H9 (cell line): ENCODE measurements at regions not wholly inside any gene's neighbourhood (a gene's known extent, or its start where the extent isn't known, plus 50 kb on each side); places are given as distances from the start of the nearest gene placed in this dataset.
A peak's percentile ranks its signal among the peaks of the same experiment; 100 is the strongest.

Experiments
- DNase-seq: peaks from one replicate; pipeline ENCODE4 v3.0.0-alpha.2; 2017
- H2AFZ ChIP-seq: one replicate; pipeline ENCODE4 v1.6.1; 2013; ENCODE audit warnings: mild to moderate bottlenecking, low read length, control low read depth, moderate library complexity
- H2AK5ac ChIP-seq: 2 replicates; pipeline ENCODE4 v1.6.1; 2013; ENCODE audit warnings: low read length, control low read depth, mixed read lengths; ENCODE audit not compliant: insufficient read length
- H2BK120ac ChIP-seq: one replicate; pipeline ENCODE4 v1.6.1; 2013; ENCODE audit warnings: low read depth, mild to moderate bottlenecking, low read length, control low read depth, inconsistent platforms; ENCODE audit not compliant: poor library complexity, severe bottlenecking
- H2BK12ac ChIP-seq: 2 replicates; pipeline ENCODE4 v1.6.1; 2013; ENCODE audit warnings: low read length, control low read depth, mixed read lengths, low read depth; ENCODE audit not compliant: insufficient read length
- H2BK15ac ChIP-seq: 2 replicates; pipeline ENCODE4 v1.6.1; 2013; ENCODE audit warnings: low read depth, low read length, control low read depth
- H2BK20ac ChIP-seq: one replicate; pipeline ENCODE4 v1.6.1; 2013; ENCODE audit warnings: low read depth, mild to moderate bottlenecking, low read length, control low read depth, inconsistent platforms; ENCODE audit not compliant: poor library complexity, severe bottlenecking
- H2BK5ac ChIP-seq: 2 replicates; pipeline ENCODE4 v1.6.1; 2013; ENCODE audit warnings: low read length, control low read depth, mixed read lengths; ENCODE audit not compliant: insufficient read length
- H3K14ac ChIP-seq: 2 replicates; pipeline ENCODE4 v1.6.1; 2013; ENCODE audit warnings: low read length, control low read depth; ENCODE audit not compliant: insufficient read depth
- H3K18ac ChIP-seq: 2 replicates; pipeline ENCODE4 v1.6.1; 2013; ENCODE audit warnings: low read depth, mild to moderate bottlenecking, mixed read lengths, low read length, control low read depth; ENCODE audit not compliant: insufficient read length
- H3K23ac ChIP-seq: 2 replicates; pipeline ENCODE4 v1.6.1; 2013; ENCODE audit warnings: low read length, control low read depth, mixed read lengths, low read depth; ENCODE audit not compliant: insufficient read length
- H3K23me2 ChIP-seq: 2 replicates; pipeline ENCODE4 v1.6.1; 2013; ENCODE audit warnings: low read depth, mild to moderate bottlenecking, mixed read lengths, low read length, control low read depth; ENCODE audit not compliant: insufficient read length, poor library complexity, severe bottlenecking
- H3K27ac ChIP-seq: 2 replicates; pipeline ENCODE4 v1.5.1; 2013; ENCODE audit warnings: low read length, control low read depth, mixed read lengths, low read depth; ENCODE audit not compliant: insufficient read length
- H3K27me3 ChIP-seq: 2 replicates; pipeline ENCODE4 v1.6.1; 2013; ENCODE audit warnings: low read length, control low read depth, inconsistent platforms; ENCODE audit not compliant: insufficient read depth
- H3K4ac ChIP-seq: 2 replicates; pipeline ENCODE4 v1.6.1; 2013; ENCODE audit warnings: low read depth, mild to moderate bottlenecking, control low read depth, inconsistent platforms, low read length, moderate library complexity
- H3K4me1 ChIP-seq: 2 replicates; pipeline ENCODE4 v1.6.1; 2013; ENCODE audit warnings: low read length, control low read depth, inconsistent platforms; ENCODE audit not compliant: insufficient read depth
- H3K4me2 ChIP-seq: 2 replicates; pipeline ENCODE4 v1.6.1; 2013; ENCODE audit warnings: low read length, control low read depth, mixed read lengths; ENCODE audit not compliant: insufficient read length, insufficient read depth
- H3K56ac ChIP-seq: 2 replicates; pipeline ENCODE4 v1.6.1; 2013; ENCODE audit warnings: low read depth, mild to moderate bottlenecking, mixed read lengths, low read length, control low read depth; ENCODE audit not compliant: insufficient read length
- H3K79me1 ChIP-seq: 2 replicates; pipeline ENCODE4 v1.6.1; 2013; ENCODE audit warnings: low read depth, mild to moderate bottlenecking, moderate library complexity, low read length, control low read depth, inconsistent platforms; ENCODE audit not compliant: insufficient read depth, poor library complexity, severe bottlenecking
- H3K79me2 ChIP-seq: 2 replicates; pipeline ENCODE4 v1.6.1; 2013; ENCODE audit warnings: low read length, control low read depth, inconsistent platforms; ENCODE audit not compliant: insufficient read depth
- H3K9ac ChIP-seq: 2 replicates; pipeline ENCODE4 v1.6.1; 2013; ENCODE audit warnings: low read length, control low read depth, mixed read lengths; ENCODE audit not compliant: insufficient read length; ENCODE audit errors: extremely low read depth
- H3K9me3 ChIP-seq: one replicate; pipeline ENCODE4 v1.6.1; 2013; ENCODE audit warnings: low read depth, low read length, inconsistent platforms; ENCODE audit not compliant: control insufficient read depth
- H3T11ph ChIP-seq: one replicate; pipeline ENCODE4 v1.6.1; 2013; ENCODE audit warnings: mild to moderate bottlenecking, low read length, control low read depth, inconsistent platforms
- H4K20me1 ChIP-seq: one replicate; pipeline ENCODE4 v1.6.1; 2013; ENCODE audit not compliant: control insufficient read depth, insufficient read length, insufficient read depth
- H4K5ac ChIP-seq: 2 replicates; pipeline ENCODE4 v1.6.1; 2013; ENCODE audit warnings: low read depth, mild to moderate bottlenecking, mixed read lengths, low read length, control low read depth; ENCODE audit not compliant: insufficient read length
- H4K8ac ChIP-seq: replicated peaks from 2 replicates; pipeline ENCODE4 v1.6.1; 2013; ENCODE audit warnings: low read length, control low read depth, mixed read lengths, low read depth; ENCODE audit not compliant: insufficient read length
- H4K91ac ChIP-seq: 2 replicates; pipeline ENCODE4 v1.6.1; 2013; ENCODE audit warnings: low read depth, mild to moderate bottlenecking, moderate library complexity, mixed read lengths, low read length, control low read depth; ENCODE audit not compliant: insufficient read length
- H3K27ac Mint-ChIP-seq, 3 experiments: 2 replicates in 2 of 3; 3 replicates in 1 of 3; pipeline ENCODE4 v1.8.0; 2020 to 2021; ENCODE audit warnings: mixed read lengths in 3 of 3, mild to moderate bottlenecking in 1 of 3, moderate library complexity in 1 of 3
- H3K27me3 Mint-ChIP-seq: 2 replicates; pipeline ENCODE4 v1.8.0; 2021; ENCODE audit warnings: low read depth, mild to moderate bottlenecking, moderate library complexity, mixed read lengths
- H3K36me3 Mint-ChIP-seq, 3 experiments: 2 replicates in 2 of 3; 3 replicates in 1 of 3; pipeline ENCODE4 v1.8.0; 2020 to 2021; ENCODE audit warnings: low read depth in 3 of 3, mixed read lengths in 3 of 3; ENCODE audit not compliant: insufficient read depth in 1 of 3
- H3K4me1 Mint-ChIP-seq, 2 experiments: 2 replicates each; pipeline ENCODE4 v1.8.0; 2020; ENCODE audit warnings: mixed read lengths in 2 of 2
- H3K4me3 Mint-ChIP-seq, 2 experiments: 2 replicates in 1 of 2; 3 replicates in 1 of 2; pipeline ENCODE4 v1.8.0; 2020 to 2021; ENCODE audit warnings: mild to moderate bottlenecking in 2 of 2, mixed read lengths in 2 of 2, moderate library complexity in 1 of 2
- H3K9me3 Mint-ChIP-seq, 2 experiments: 2 replicates in 1 of 2; 3 replicates in 1 of 2; pipeline ENCODE4 v1.8.0; 2020; ENCODE audit warnings: mild to moderate bottlenecking in 2 of 2, mixed read lengths in 2 of 2, moderate library complexity in 1 of 2
- CTCF ChIP-seq: fragments of 200-600 bp; sonication (generic); conservative IDR thresholded peaks from 3 replicates; pipeline ENCODE4 v1.8.0; 2021; ENCODE audit warnings: antibody characterized with exemption, mild to moderate bottlenecking
- whole genome bisulfite sequencing: extraction: QIAGEN DNeasy Blood & Tissue Kit; methylation state at CpG from one replicate; pipeline ENCODE4 v1.1.7; 2013; ENCODE audit warnings: missing lambda C conversion rate, low lambda C conversion rate, mixed read lengths; ENCODE audit not compliant: insufficient read length; ENCODE audit errors: extremely low coverage; 5-methylcytosine and 5-hydroxymethylcytosine counted together

DNA sequence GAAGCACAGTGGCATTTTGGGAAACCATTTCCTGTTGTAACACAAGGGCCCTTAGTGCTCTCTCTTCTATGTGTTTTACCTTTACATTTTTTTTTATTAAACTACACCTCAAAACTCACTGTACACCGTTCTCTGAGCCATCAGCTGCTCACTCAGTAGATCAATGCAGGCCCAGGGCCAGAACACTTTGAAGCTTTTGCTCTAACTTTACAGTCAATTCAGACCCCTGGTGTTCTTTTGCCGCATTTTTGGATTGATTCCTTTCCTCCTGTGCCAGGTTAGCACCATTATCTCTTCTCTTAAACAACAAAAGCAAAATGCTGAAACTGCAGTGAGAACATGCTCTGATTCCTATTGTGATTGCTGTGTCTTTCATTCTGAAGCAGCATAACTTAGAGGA lies 269.8 kb upstream of the RGMB start:
- Histone ChIP-seq H2AK5ac (no peak overlapping the region), H3K79me1 (no peaks in the 10 kb centered on the region), H2BK15ac (no peak overlapping the region), H2BK5ac (no peak overlapping the region), H4K5ac (no peak overlapping the region), H3K9me3 (no peaks in the 10 kb centered on the region), H3K18ac (no peak overlapping the region), H3K9ac (no peak overlapping the region), H2BK12ac (no peak overlapping the region), H3K79me2 (no peaks in the 10 kb centered on the region), H3K4me1 (no peaks in the 10 kb centered on the region; the same call in 1 of the 2 replicates), H3K4me2 (no peak overlapping the region), H3K23me2 (no peaks in the 10 kb centered on the region), H4K8ac (no peak overlapping the region), H3K14ac (no peak overlapping the region), H4K91ac (no peak overlapping the region), H3K4ac (no peak overlapping the region), H3K27ac (no peak overlapping the region), H4K20me1 (no peaks in the 10 kb centered on the region), H2BK120ac (no peak overlapping the region), H2AFZ (no peak overlapping the region), H3K23ac (no peak overlapping the region), H3T11ph (no peak overlapping the region), H2BK20ac (no peak overlapping the region), H3K27me3 (no peaks in the 10 kb centered on the region), H3K56ac (no peak overlapping the region)
- H3K36me3 Mint-ChIP-seq: peaks cover 0 to 1% (median 1%) of the 10 kb centered on the region in 3 experiments; a peak in 1 of 7 replicates
- DNase-seq: no peak
- H3K27ac Mint-ChIP-seq: peak overlapping the region in 1 of 3 experiments; percentile 45; a peak in 2 of 7 replicates
- peaks cover 0 to 3% of the 10 kb centered on the region in 2 experiments; a peak in 1 of 5 replicates for H3K9me3 Mint-ChIP-seq
- no CpG with 5 or more reads among the region's 2 CpGs for WGBS
- no peak overlapping the region for H3K4me3 Mint-ChIP-seq
- H3K27me3 Mint-ChIP-seq: no peaks in the 10 kb centered on the region
- no peak for TF ChIP-seq CTCF
- H3K4me1 Mint-ChIP-seq: peaks cover 10 to 15% of the 10 kb centered on the region in 2 experiments
